ENCODE measurements at regions not wholly inside any gene's neighbourhood (a gene's known extent, or its start where the extent isn't known, plus 50 kb on each side); places are given as distances from the start of the nearest gene placed in this dataset.

- Mint-ChIP-seq H3K4me1 (ENCODE audit: low read depth) (no peaks in the 10 kb centered on the region), H3K4me3 (ENCODE audit: unreplicated experiment) (no peak overlapping the region), H3K36me3 (ENCODE audit: low read depth) (no peaks in the 10 kb centered on the region), H3K9me3 (ENCODE audit: low read depth) (no peaks in the 10 kb centered on the region), H3K27ac (ENCODE audit: unreplicated experiment) (no peak overlapping the region), H3K27me3 (ENCODE audit: low read depth) (peaks cover 8% of the 10 kb centered on the region)
- no peak for DNase-seq (ENCODE audit: low spot score)
- no peak for TF ChIP-seq CTCF (IDR thresholded peaks at IDR 0.05)
Measured at GRCh38 chrX:124938715-124939114, 381.0 kb upstream of the TEX13C start.

- no peak overlapping the region for H3K27ac Mint-ChIP-seq (ENCODE audit: unreplicated experiment)
- peaks cover 6% of the 10 kb centered on the region for H3K27me3 Mint-ChIP-seq (ENCODE audit: low read depth)
- H3K36me3 Mint-ChIP-seq (ENCODE audit: low read depth): no peaks in the 10 kb centered on the region
- TF ChIP-seq CTCF (IDR thresholded peaks at IDR 0.05): no peak
- H3K4me3 Mint-ChIP-seq (ENCODE audit: unreplicated experiment): no peak overlapping the region
- no peaks in the 10 kb centered on the region for H3K9me3 Mint-ChIP-seq (ENCODE audit: low read depth)
- H3K4me1 Mint-ChIP-seq (ENCODE audit: low read depth): no peaks in the 10 kb centered on the region
- DNase-seq (ENCODE audit: low spot score): no peak
Measured at GRCh38 chrX:124940531-124940930, 379.1 kb upstream of the TEX13C start.

- H3K27me3 Mint-ChIP-seq (ENCODE audit: low read depth): no peaks in the 10 kb centered on the region
- TF ChIP-seq CTCF (IDR thresholded peaks at IDR 0.05): no peak
- no peak overlapping the region for H3K27ac Mint-ChIP-seq (ENCODE audit: unreplicated experiment)
- no peaks in the 10 kb centered on the region for H3K36me3 Mint-ChIP-seq (ENCODE audit: low read depth)
- no peaks in the 10 kb centered on the region for H3K4me1 Mint-ChIP-seq (ENCODE audit: low read depth)
- H3K9me3 Mint-ChIP-seq (ENCODE audit: low read depth): no peaks in the 10 kb centered on the region
- no peak for DNase-seq (ENCODE audit: low spot score)
- no peak overlapping the region for H3K4me3 Mint-ChIP-seq (ENCODE audit: unreplicated experiment)
Measured at GRCh38 chrX:124954402-124954801, 365.3 kb upstream of the TEX13C start.

GRCh38 chrX:124960454-124960853 is 359.2 kb upstream of the TEX13C start:
- Mint-ChIP-seq H3K9me3 (ENCODE audit: low read depth) (peaks cover 3% of the 10 kb centered on the region), H3K27ac (ENCODE audit: unreplicated experiment) (no peak overlapping the region), H3K4me3 (ENCODE audit: unreplicated experiment) (no peak overlapping the region), H3K4me1 (ENCODE audit: low read depth) (no peaks in the 10 kb centered on the region), H3K36me3 (ENCODE audit: low read depth) (no peaks in the 10 kb centered on the region), H3K27me3 (ENCODE audit: low read depth) (no peaks in the 10 kb centered on the region)
- no peak for DNase-seq (ENCODE audit: low spot score)
- no peak for TF ChIP-seq CTCF (IDR thresholded peaks at IDR 0.05)

- no peak for DNase-seq (ENCODE audit: low spot score)
- TF ChIP-seq CTCF (IDR thresholded peaks at IDR 0.05): no peak
- no peaks in the 10 kb centered on the region for H3K4me1 Mint-ChIP-seq (ENCODE audit: low read depth)
- no peaks in the 10 kb centered on the region for H3K27me3 Mint-ChIP-seq (ENCODE audit: low read depth)
- H3K4me3 Mint-ChIP-seq (ENCODE audit: unreplicated experiment): no peak within 1 kb of the TSS
- no peaks in the 10 kb centered on the region for H3K36me3 Mint-ChIP-seq (ENCODE audit: low read depth)
- peaks cover 11% of the 10 kb centered on the region for H3K9me3 Mint-ChIP-seq (ENCODE audit: low read depth)
- no peak within 1 kb of the TSS for H3K27ac Mint-ChIP-seq (ENCODE audit: unreplicated experiment)
Measured at GRCh38 chrX:124963717-124964116, 356.0 kb upstream of the TEX13C start, which contains the start of gene TENM1. TSS of gene TENM1 (minus strand) at chrX:124963817.
